ENCODE measurements at regions not wholly inside any gene's neighbourhood (a gene's known extent, or its start where the extent isn't known, plus 50 kb on each side); places are given as distances from the start of the nearest gene placed in this dataset.

GRCh38 chrX:10904220-10904619, 206.9 kb upstream of the HCCS start:
- no peak for DNase-seq

GRCh38 chrX:10906866-10907265, 204.3 kb upstream of the HCCS start:
- no peak for DNase-seq

- DNase-seq, result no peak
These were observed 189.0 kb upstream of the HCCS start for GRCh38 chrX:10922159-10922558.

- no peak for DNase-seq
These were observed 188.3 kb upstream of the HCCS start for GRCh38 chrX:10922835-10923234.

GRCh38 chrX:10923466-10923865, 187.7 kb upstream of the HCCS start:
- DNase-seq, result no peak

GRCh38 chrX:10926404-10926803, 184.7 kb upstream of the HCCS start:
- no peak for DNase-seq

GRCh38 chrX:10926891-10927290, 184.2 kb upstream of the HCCS start:
- no peak for DNase-seq

- DNase-seq, result no peak
These were observed 181.4 kb upstream of the HCCS start for GRCh38 chrX:10929747-10930146.

GRCh38 chrX:10930151-10930550, 181.0 kb upstream of the HCCS start:
- no peak for DNase-seq

GRCh38 chrX:10931976-10932375, 179.2 kb upstream of the HCCS start:
- DNase-seq, result no peak

GRCh38 chrX:10932842-10933440, 178.2 kb upstream of the HCCS start:
- DNase-seq, result no peak

GRCh38 chrX:10935501-10935900, 175.6 kb upstream of the HCCS start:
- DNase-seq, result no peak

- no peak for DNase-seq
These were observed 174.2 kb upstream of the HCCS start for GRCh38 chrX:10936976-10937375.

- no peak for DNase-seq
These were observed 172.7 kb upstream of the HCCS start for GRCh38 chrX:10938365-10938923.

- no peak for DNase-seq
These were observed 171.7 kb upstream of the HCCS start for GRCh38 chrX:10939424-10939823.

GRCh38 chrX:10944136-10944885, 166.8 kb upstream of the HCCS start:
- no peak for DNase-seq

GRCh38 chrX:10945498-10945897, 165.6 kb upstream of the HCCS start:
- DNase-seq, result no peak

GRCh38 chrX:10949541-10949940, 161.6 kb upstream of the HCCS start:
- no peak for DNase-seq

- DNase-seq, result no peak
These were observed 158.5 kb upstream of the HCCS start for GRCh38 chrX:10952619-10953018.

GRCh38 chrX:10965174-10965798, 145.8 kb upstream of the HCCS start:
- no peak for DNase-seq

- no peak for DNase-seq
These were observed 145.1 kb upstream of the HCCS start for GRCh38 chrX:10966057-10966456.

- no peak for DNase-seq
These were observed 140.0 kb upstream of the HCCS start for GRCh38 chrX:10971176-10971575.

GRCh38 chrX:10971759-10972158, 139.4 kb upstream of the HCCS start:
- DNase-seq, result no peak

GRCh38 chrX:10972706-10973105, 138.4 kb upstream of the HCCS start:
- DNase-seq, result no peak

All from hematopoietic multipotent progenitor cell treated with erythropoietin and hydrocortisone succinate and interleukin-3 and kit ligand, for 6 days (in vitro differentiated cells).